Fibroblast of the aortic adventitia (primary cell): ENCODE measurements at regions not wholly inside any gene's neighbourhood (a gene's known extent, or its start where the extent isn't known, plus 50 kb on each side); places are given as distances from the start of the nearest gene placed in this dataset.

ENCODE experiments used
- DNase-seq: peaks from one replicate; pipeline ENCODE4 v3.0.0-alpha.2; 2010; ENCODE audit warnings: low read depth
- H3K4me3 ChIP-seq: 2 replicates; pipeline ENCODE4 v1.5.1; 2011; ENCODE audit warnings: low read depth, mild to moderate bottlenecking, control low read depth, low read length, moderate library complexity
- TF ChIP-seq, protein P1 (sequence below): IDR thresholded peaks from 2 replicates; pipeline ENCODE4 v1.5.1; 2011; ENCODE audit warnings: mild to moderate bottlenecking, low read length, control low read depth, inconsistent platforms; ENCODE audit not compliant: insufficient read depth

DNA sequence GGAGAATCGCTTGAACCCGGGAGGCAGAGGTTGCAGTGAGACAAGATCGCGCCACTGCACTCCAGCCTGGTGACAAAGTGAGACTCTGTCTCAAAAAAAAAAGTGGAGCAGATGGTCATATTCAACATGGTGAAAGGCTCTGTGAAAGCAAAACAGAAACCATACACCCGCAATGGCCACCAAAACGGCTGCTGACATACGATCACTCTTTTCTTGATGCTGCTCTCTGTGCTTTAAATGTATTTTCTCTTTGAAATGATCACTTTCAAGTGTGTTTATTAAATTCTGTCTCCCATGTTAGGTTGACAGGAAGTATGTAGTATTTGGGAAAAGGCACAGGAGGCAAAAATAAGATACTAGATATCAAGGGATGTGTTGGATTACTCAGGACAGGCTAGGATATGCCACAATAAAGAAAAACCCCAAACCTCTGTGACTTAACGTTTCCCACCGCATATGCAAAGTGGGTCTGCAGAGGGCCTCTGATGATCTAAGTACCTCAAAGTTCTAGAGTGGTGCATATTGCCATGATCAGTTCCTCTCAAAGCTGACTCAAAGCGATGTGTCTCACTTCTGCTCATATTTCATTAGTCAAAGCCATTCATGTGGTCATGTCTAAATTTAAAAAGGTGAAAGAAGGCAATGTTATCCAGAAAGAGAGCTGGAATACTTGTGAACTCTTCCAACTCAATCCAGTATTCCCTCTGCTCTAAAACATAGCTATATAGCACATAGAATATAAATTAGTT, 155.1 kb upstream of the SOX4 start:
- TF ChIP-seq, protein P1, sequence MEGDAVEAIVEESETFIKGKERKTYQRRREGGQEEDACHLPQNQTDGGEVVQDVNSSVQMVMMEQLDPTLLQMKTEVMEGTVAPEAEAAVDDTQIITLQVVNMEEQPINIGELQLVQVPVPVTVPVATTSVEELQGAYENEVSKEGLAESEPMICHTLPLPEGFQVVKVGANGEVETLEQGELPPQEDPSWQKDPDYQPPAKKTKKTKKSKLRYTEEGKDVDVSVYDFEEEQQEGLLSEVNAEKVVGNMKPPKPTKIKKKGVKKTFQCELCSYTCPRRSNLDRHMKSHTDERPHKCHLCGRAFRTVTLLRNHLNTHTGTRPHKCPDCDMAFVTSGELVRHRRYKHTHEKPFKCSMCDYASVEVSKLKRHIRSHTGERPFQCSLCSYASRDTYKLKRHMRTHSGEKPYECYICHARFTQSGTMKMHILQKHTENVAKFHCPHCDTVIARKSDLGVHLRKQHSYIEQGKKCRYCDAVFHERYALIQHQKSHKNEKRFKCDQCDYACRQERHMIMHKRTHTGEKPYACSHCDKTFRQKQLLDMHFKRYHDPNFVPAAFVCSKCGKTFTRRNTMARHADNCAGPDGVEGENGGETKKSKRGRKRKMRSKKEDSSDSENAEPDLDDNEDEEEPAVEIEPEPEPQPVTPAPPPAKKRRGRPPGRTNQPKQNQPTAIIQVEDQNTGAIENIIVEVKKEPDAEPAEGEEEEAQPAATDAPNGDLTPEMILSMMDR: no peak
- no peak overlapping the region for H3K4me3 ChIP-seq
- no peak for DNase-seq

DNA sequence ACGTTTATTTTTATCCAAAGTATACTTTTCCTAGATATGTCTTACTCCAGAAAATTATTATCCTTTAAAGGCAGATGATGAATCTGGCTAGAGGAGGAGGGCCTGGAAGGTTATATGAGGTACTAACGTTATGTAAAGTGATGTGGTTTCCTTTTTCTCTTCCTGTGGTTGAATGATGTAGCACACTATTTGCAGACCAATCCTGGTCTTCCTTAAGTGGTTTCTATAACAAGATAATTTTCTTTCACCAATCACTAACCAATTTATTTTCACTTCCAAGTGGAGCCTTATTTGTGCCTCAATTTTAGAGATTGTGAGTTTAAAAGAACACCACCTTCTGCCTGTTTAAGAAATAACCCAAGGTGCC, 154.6 kb upstream of the SOX4 start:
- no peak for DNase-seq
- no peak overlapping the region for H3K4me3 ChIP-seq
- TF ChIP-seq, protein P1: no peak

DNA sequence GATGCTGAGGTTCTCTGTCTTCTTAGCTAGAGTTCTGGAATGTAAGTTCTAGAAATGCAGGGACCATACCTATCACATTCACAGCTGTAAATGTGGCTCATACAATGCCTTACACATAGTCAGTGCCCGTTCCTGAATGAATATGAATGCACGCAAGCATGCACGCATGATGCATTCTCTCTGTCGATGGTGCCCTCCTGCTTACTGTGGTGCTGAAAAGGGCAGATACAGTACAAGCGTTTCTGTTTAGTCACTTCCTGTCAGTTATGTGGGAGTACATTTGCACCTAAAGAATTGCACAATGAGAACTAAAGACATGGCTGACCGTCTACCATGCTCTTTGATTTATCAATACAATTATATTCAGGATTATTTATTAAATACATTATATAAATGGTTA, 152.2 kb upstream of the SOX4 start:
- TF ChIP-seq, protein P1: no peak
- no peak for DNase-seq
- no peak overlapping the region for H3K4me3 ChIP-seq

DNA sequence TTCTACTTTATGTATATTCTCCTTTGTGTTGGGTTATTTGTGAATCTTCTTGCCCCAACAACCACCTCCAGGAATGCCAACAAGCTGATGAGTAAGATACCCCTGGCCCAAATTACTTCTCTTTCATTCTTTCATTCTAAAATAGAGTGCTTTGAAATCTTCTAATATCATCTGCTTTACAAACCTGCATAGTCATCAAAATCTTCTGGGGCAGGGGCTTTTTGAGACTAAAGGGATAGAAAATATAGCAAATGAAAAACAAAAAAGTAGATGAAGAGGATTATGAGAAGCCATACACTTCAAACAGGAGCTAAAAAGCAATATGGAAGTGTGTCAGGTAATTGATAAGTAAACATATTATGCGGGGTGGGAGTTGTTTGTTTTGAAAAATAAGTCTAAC, 150.7 kb upstream of the SOX4 start:
- no peak overlapping the region for H3K4me3 ChIP-seq
- DNase-seq: no peak
- TF ChIP-seq, protein P1: no peak

DNA sequence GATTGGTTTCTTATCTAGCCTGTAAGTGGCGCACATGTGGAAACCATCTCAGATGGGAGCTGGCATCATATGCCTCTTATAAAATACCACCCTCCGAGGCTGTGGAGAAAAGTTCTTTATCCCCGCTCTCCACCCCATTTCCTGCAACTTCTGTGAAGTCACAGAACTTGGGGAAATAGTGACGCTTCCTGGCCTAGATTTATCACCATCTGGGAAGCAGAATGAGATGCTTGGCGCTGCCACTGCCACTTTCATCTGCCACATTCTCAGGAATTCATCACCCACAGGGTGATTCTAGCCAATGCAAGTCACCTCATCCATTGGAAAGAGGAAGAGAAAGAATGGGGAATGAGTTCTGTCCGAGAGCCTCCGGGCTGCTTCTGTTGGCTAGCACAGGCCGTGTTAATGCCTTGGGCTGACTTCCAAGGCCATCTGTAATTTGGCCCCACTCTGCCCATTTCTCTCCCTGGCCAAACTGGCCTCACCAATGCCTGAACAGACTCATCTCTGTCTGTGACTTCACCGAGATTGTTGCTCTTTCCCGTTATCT, 148.8 kb upstream of the SOX4 start:
- no peak for DNase-seq
- TF ChIP-seq, protein P1: no peak
- H3K4me3 ChIP-seq: no peak overlapping the region

DNA sequence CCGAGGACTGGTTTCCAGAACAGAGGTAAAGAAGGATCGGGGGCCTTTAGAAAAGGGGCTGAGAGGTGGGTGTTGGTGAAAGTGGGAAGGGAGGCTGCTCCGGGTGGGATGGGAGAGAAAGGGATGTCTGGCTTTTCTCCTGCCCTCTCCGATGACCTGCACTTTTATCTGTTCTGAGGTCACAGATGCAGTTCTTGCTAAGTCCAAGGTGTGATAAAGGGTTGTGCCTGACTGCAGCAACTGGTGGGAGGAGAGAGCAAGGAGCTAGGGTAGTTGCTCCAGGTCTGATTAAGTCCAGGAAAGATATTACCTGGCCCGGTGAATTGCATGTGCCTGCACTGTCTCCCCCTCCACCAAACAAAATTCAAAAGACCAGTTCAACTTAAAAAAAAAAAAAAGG, 145.6 kb upstream of the SOX4 start:
- no peak for DNase-seq
- TF ChIP-seq, protein P1: no peak
- H3K4me3 ChIP-seq: no peak overlapping the region
